ENCODE measurements at regions not wholly inside any gene's neighbourhood (a gene's known extent, or its start where the extent isn't known, plus 50 kb on each side); places are given as distances from the start of the nearest gene placed in this dataset.

GRCh38 chr15:93861956-93862741, 369.2 kb upstream of the MCTP2 start:
- Mint-ChIP-seq H3K9me3 (peaks cover 16% of the 10 kb centered on the region; the same call in 1 of the 2 replicates), H3K36me3 (ENCODE audit: low read depth) (no peaks in the 10 kb centered on the region), H3K27me3 (ENCODE audit: insufficient read depth) (no peaks in the 10 kb centered on the region; the same call in 1 of the 2 replicates), H3K4me3 (no peak overlapping the region), H3K4me1 (ENCODE audit: low read depth) (no peaks in the 10 kb centered on the region), H3K27ac (no peak overlapping the region)
- DNase-seq: no peak
- no peak for TF ChIP-seq CTCF (IDR thresholded peaks at IDR 0.05)

- Mint-ChIP-seq H3K4me1 (ENCODE audit: low read depth) (no peaks in the 10 kb centered on the region), H3K36me3 (ENCODE audit: low read depth) (no peaks in the 10 kb centered on the region), H3K27me3 (ENCODE audit: insufficient read depth) (no peaks in the 10 kb centered on the region; the same call in 1 of the 2 replicates), H3K4me3 (peak overlapping the region; percentile 22; the same call in 1 of the 2 replicates), H3K27ac (no peak overlapping the region), H3K9me3 (peaks cover 16% of the 10 kb centered on the region; the same call in 1 of the 2 replicates)
- DNase-seq: no peak
- TF ChIP-seq CTCF (IDR thresholded peaks at IDR 0.05): no peak
Observed at GRCh38 chr15:93861413-93861812, 369.9 kb upstream of the MCTP2 start.

- Mint-ChIP-seq H3K9me3 (peaks cover 16% of the 10 kb centered on the region; the same call in 1 of the 2 replicates), H3K4me3 (no peak overlapping the region), H3K4me1 (ENCODE audit: low read depth) (no peaks in the 10 kb centered on the region), H3K36me3 (ENCODE audit: low read depth) (no peaks in the 10 kb centered on the region), H3K27ac (no peak overlapping the region), H3K27me3 (ENCODE audit: insufficient read depth) (no peaks in the 10 kb centered on the region; the same call in 1 of the 2 replicates)
- no peak for DNase-seq
- no peak for TF ChIP-seq CTCF (IDR thresholded peaks at IDR 0.05)
Observed at GRCh38 chr15:93860701-93861100, 370.7 kb upstream of the MCTP2 start.

- Mint-ChIP-seq H3K4me3 (no peak overlapping the region), H3K4me1 (ENCODE audit: low read depth) (no peaks in the 10 kb centered on the region), H3K27me3 (ENCODE audit: insufficient read depth) (no peaks in the 10 kb centered on the region; the same call in 1 of the 2 replicates), H3K36me3 (ENCODE audit: low read depth) (no peaks in the 10 kb centered on the region), H3K9me3 (peaks cover 12% of the 10 kb centered on the region; the same call in 1 of the 2 replicates), H3K27ac (no peak overlapping the region)
- DNase-seq: no peak
- TF ChIP-seq CTCF (IDR thresholded peaks at IDR 0.05): no peak
Observed at GRCh38 chr15:93859176-93859575, 372.2 kb upstream of the MCTP2 start.

- no peaks in the 10 kb centered on the region; the same call in 1 of the 2 replicates for H3K27me3 Mint-ChIP-seq (ENCODE audit: insufficient read depth)
- TF ChIP-seq CTCF (IDR thresholded peaks at IDR 0.05): no peak
- no peaks in the 10 kb centered on the region for H3K36me3 Mint-ChIP-seq (ENCODE audit: low read depth)
- H3K4me3 Mint-ChIP-seq: no peak overlapping the region
- DNase-seq: no peak
- H3K9me3 Mint-ChIP-seq: peaks cover 4% of the 10 kb centered on the region; the same call in 1 of the 2 replicates
- no peak overlapping the region for H3K27ac Mint-ChIP-seq
- no peaks in the 10 kb centered on the region for H3K4me1 Mint-ChIP-seq (ENCODE audit: low read depth)
Observed at GRCh38 chr15:93855181-93855826, 376.1 kb upstream of the MCTP2 start.
